NCI-H2196 treated with DMSO at 0.1 percent for 48 hours (cell line): ENCODE measurements at regions not wholly inside any gene's neighbourhood (a gene's known extent, or its start where the extent isn't known, plus 50 kb on each side); places are given as distances from the start of the nearest gene placed in this dataset.

Experiments
- DNase-seq: peaks from one replicate; lab custom pipeline; 2025; ENCODE audit not compliant: unreplicated experiment; lab: John Stamatoyannopoulos, UW

DNA sequence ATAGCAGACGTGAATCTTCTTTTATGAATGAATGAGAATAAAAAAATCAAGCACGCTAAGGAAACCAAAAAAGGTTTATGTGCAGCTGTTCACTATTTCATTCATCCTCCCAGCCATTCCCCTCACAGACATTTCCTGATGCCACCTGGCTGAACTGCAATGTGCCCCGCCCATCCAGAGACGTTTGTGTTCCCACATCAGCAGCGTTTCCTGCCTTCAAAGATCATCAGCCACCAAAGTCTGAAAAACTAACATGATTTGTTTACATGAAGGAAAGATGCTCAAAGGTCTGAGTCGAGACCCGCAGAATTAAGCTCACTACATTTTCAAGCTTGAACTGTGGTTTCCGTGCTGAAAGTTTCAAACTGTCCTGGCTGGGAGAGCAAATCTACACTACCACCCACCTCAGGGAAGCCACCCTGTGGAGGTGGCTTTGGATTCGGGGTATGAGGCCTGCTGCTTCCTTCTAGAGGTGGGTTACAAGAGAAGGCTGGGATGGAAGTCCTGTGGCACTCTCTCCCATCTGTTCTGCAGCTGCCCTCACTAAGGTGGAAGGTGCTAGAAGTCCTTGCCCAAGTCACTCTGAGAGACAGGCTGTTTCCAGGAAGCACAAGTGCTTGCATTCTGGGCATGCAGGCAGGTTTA lies 201.3 kb upstream of the OSR1 start:
- no peak for DNase-seq

GRCh38 chr2:19556648-19557047 lies 198.2 kb upstream of the OSR1 start:
- no peak for DNase-seq

GRCh38 chr2:19554520-19554919 lies 196.1 kb upstream of the OSR1 start:
- DNase-seq: no peak

DNA sequence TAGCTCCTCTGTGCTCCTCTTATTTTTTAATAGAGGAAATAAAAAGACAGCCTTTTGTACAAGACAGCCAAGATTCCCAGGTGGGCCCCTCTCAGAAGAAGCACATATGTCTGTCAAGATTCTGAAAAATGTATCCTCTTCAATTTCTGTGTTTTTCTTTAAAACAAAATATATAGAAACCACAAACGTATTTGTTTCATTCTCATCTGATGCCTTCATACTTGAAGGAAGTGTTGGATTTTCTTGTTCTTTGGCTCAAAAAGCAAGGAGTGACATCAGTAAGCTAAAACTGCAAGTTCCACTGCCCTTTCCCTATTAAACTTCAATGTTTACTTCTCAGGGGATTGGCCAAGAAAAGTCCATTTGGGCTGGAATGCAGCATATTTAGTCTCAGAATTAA lies 193.8 kb upstream of the OSR1 start:
- DNase-seq: no peak

DNA sequence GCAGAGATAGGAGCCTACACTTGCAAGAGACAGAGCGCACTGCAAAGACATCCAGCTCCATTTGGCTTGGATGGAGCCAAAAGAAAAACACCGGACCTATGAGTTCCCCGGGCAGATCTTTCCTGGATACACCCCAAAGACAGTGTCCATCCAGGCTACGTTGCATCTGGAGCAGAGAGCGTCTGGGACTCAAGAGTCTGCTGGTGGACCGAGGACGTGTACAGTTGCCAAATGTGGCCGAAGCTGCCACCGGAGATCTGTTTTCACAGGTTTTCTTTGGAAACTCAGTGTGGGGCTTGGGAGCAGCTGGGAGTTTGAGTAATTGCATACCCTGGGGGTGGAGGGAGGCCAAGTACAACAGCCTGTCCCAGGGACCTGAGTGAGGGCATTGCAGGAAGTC lies 192.3 kb upstream of the OSR1 start:
- no peak for DNase-seq

- DNase-seq: no peak
Measured at GRCh38 chr2:19549821-19550220, 191.4 kb upstream of the OSR1 start.

GRCh38 chr2:19548116-19548515 lies 189.7 kb upstream of the OSR1 start:
- no peak for DNase-seq

GRCh38 chr2:19547321-19547720 lies 188.9 kb upstream of the OSR1 start:
- DNase-seq: no peak

GRCh38 chr2:19545507-19545906 lies 187.1 kb upstream of the OSR1 start:
- no peak for DNase-seq

DNA sequence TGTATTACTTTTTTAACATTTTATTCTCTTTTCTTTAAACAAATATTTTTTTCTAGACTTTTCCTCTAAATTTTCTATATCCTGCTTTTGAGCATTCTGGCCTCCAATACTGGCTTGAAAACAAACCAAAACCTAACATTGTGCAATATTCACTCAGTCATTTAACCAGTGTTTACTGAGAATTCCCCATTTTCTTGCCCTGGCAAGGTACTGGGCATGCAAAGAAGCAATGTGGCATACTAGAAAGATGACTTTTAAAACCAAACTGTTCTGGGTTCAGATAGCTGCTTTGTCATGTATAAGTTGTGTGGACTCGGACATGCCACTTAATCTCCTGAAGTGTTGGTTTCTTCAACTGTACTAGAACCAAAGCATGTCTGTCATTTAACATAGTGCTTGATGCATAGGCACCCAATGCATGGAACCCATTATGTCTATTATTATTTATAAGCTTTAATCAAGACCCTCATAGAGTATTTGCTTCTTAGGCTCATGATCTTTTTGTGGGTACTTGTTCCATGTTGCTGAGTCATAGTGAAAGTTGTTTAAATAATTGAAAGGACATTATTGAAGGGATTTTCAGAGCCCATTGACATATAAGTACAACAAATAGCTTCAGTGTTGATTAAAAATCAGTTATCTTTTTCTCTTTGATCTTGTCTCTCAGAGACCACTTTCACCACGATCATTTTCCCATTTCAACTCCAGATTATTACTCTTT lies 185.4 kb upstream of the OSR1 start:
- DNase-seq: no peak

DNA sequence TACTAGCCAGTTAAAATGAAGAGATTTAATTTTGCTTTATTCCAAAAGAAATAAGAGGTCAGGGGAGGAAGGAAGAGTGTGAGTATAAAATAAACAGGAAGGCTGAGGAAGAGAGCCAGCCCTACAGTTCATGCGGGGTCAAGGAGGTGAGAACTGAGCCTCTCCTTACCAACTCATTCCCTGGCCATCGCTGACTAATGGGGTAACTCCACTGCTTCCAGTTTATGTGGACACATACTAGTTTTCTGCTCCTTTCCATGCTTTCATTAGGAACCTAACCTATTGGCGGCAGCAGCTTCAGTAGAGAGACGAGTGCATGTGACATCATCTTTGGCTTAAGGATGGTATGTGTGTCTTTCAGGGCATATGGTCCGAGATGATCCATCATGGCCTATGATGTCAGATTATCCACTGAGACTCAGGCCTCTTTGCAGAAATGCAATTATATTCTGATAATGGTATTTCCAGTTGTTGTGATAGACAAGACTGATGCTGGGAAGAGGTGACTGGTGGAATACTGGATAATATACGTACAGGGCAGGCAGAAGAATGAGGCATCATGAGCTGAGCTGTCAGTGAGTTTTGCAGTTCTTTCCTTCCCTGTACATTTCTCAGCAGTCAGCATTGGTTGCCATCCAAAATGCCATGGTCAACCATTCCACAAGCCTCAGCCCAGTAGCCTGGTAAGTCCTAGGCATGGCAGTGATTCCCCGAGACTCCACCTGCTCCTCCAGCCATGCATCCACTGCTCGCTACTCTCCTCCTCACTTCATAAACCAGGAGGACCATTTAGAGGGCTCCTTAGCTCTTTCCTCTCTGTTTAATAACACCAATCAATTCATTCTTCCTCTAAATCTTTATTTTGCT lies 184.6 kb upstream of the OSR1 start:
- DNase-seq: no peak

- DNase-seq: no peak
Measured at GRCh38 chr2:19541884-19542283, 183.5 kb upstream of the OSR1 start.

DNA sequence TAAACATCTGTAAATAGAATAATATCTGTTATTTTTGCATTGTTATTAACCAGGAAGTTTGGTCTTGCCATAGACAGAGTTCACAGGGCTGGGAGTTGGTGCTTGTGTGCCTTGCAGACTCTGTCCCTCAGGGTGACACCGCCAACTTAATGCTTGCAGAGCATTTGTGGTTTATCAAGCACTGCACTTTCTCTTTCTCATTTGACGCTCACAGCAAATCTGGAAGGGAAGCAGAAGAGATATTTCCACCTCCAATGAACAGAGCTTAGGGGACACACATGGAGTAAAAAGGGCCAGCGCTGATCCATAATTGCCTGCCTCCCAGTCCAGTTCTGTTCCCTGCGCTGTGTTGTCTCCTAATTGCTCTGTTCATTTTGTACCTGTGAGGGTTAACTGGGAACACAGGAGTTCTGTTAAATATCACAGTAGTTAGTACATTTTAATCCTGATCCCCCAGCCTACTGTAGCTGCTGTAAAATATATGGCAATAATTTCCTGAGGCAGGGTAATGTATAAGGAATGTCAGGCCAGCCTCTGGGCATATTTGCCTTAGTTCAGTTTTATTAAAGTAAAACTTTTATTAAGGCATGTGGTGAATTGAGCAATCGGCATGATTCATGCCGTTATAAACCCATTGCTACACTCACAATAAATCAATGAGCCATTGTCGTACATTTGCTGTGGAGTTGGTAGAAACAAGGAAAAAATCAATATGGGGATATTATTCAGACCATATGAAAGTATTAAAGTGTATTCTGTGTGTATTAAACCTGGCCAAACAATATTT lies 182.5 kb upstream of the OSR1 start:
- DNase-seq: no peak

- no peak for DNase-seq
Measured at GRCh38 chr2:19538411-19538963, 180.1 kb upstream of the OSR1 start.

GRCh38 chr2:19536136-19536535 lies 177.7 kb upstream of the OSR1 start:
- DNase-seq: no peak

DNA sequence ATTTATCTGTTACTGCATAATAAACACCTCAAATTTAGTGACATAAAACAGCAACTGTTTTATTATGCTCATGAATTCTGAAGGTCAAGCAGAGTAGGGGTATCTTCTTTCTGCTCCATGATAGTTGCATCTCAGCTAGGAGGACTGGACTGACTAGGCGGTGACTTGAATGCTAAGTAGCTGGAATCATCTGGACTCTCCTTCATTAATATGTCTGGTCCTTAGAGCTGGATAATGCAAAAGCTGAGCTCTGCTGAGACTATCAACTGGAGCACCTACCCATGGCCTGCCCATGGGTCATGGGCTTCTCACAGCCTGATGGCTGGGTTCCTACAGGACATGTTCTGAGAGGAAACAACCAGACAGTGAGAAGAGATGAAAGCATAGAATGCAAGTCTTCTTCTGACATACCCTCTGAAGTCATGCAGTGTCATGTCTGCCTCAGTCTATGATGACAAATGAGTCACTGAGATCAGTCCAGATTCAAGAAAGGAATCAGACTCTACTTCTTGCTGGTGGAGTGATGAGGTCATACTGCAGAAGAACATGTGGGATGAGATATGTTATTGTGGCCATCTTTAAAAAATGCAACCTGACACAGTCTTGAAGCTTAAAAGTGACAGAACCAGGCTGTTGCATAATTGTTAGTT lies 174.2 kb upstream of the OSR1 start:
- DNase-seq: no peak

- no peak for DNase-seq
Measured at GRCh38 chr2:19529677-19530076, 171.3 kb upstream of the OSR1 start.

GRCh38 chr2:19527771-19528170 lies 169.3 kb upstream of the OSR1 start:
- no peak for DNase-seq

DNA sequence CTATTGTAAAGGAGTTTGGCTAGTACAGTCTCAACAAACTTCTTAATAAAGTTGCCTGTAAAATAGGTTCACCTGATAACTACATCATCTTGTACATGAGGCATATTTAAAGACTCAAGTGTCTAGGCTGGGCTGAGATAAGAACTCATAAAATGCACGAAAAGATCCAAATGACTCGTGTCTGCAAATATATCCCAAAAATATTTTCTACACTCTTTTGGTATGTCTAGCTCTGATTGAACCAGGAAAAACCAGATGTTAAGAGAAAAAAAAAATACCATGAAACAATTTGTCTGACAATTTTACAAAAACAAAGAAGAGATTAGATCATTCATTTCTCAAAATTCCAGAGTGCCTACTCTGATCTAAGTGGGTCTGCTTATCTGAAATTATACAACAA lies 166.9 kb upstream of the OSR1 start:
- no peak for DNase-seq

DNA sequence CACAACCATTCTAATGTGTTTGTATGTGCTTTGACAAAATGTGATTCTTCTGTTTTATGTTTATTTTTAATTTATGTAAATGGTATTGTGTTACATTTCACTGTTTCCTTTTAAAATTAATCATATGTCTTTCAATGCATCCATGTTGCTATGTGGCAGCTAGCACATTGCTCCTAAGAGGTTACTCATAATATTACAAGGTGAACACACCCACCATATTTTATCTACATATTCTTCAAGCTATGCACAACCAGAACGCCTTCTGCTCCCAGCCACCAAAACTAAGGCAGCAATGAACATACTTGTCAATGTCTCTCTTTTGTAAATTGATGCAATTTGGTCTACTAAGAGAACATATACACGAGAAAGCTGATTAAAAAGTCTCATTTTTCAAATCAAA lies 160.6 kb upstream of the OSR1 start:
- no peak for DNase-seq
